GM12865 (cell line): ENCODE measurements at regions not wholly inside any gene's neighbourhood (a gene's known extent, or its start where the extent isn't known, plus 50 kb on each side); places are given as distances from the start of the nearest gene placed in this dataset.

Source experiments
- DNase-seq: peaks from one replicate; pipeline ENCODE4 v3.0.0; 2010; ENCODE audit warnings: low read depth
- H3K4me3 ChIP-seq: 2 replicates; pipeline ENCODE4 v1.5.1; 2011; ENCODE audit warnings: mild to moderate bottlenecking, low read depth, low read length, control low read depth
- TF ChIP-seq, protein P1 (sequence below): IDR thresholded peaks from 2 replicates; pipeline ENCODE4 v1.5.1; 2011; ENCODE audit warnings: low read length, control low read depth, low read depth, inconsistent platforms; ENCODE audit not compliant: insufficient read depth; ENCODE audit errors: missing control alignments

- TF ChIP-seq, protein P1, sequence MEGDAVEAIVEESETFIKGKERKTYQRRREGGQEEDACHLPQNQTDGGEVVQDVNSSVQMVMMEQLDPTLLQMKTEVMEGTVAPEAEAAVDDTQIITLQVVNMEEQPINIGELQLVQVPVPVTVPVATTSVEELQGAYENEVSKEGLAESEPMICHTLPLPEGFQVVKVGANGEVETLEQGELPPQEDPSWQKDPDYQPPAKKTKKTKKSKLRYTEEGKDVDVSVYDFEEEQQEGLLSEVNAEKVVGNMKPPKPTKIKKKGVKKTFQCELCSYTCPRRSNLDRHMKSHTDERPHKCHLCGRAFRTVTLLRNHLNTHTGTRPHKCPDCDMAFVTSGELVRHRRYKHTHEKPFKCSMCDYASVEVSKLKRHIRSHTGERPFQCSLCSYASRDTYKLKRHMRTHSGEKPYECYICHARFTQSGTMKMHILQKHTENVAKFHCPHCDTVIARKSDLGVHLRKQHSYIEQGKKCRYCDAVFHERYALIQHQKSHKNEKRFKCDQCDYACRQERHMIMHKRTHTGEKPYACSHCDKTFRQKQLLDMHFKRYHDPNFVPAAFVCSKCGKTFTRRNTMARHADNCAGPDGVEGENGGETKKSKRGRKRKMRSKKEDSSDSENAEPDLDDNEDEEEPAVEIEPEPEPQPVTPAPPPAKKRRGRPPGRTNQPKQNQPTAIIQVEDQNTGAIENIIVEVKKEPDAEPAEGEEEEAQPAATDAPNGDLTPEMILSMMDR, result no peak
Observed at GRCh38 chr16:60077861-60078260, 1343.7 kb upstream of the GOT2 start.

DNA sequence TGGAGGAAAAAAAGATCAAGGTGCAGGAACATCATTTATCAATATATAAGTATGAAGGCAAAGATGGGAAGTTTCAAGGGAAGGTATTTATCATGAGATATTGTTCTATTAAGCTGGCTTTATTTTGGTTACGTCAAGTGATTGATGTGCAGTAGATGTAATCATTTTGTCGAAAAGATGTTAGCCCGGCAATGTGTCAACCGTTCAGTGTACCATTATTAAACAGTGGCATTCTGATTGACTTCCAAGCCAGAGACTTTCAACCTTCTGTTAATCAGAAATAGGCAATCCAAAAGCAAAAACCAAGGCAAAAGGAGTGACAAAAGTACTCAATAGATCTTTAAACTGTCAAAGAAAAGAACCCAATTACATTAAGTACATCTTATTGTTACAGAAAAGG, 1340.3 kb upstream of the GOT2 start:
- H3K4me3 ChIP-seq, result no peak overlapping the region
- TF ChIP-seq, protein P1, result no peak
- no peak for DNase-seq

More at GRCh38 chr16:60077861-60078260, 1343.7 kb upstream of the GOT2 start:
- DNase-seq, result no peak
- no peak overlapping the region for H3K4me3 ChIP-seq

GRCh38 chr16:60073376-60073775, 1339.3 kb upstream of the GOT2 start:
- DNase-seq, result no peak
- H3K4me3 ChIP-seq, result no peak overlapping the region
- TF ChIP-seq, protein P1, result no peak

GRCh38 chr16:60064026-60064425, 1329.9 kb upstream of the GOT2 start:
- no peak overlapping the region for H3K4me3 ChIP-seq
- TF ChIP-seq, protein P1, result no peak
- no peak for DNase-seq

- no peak for DNase-seq
- H3K4me3 ChIP-seq, result no peak overlapping the region
- TF ChIP-seq, protein P1, result no peak
Observed at GRCh38 chr16:60061396-60061795, 1327.3 kb upstream of the GOT2 start.

DNA sequence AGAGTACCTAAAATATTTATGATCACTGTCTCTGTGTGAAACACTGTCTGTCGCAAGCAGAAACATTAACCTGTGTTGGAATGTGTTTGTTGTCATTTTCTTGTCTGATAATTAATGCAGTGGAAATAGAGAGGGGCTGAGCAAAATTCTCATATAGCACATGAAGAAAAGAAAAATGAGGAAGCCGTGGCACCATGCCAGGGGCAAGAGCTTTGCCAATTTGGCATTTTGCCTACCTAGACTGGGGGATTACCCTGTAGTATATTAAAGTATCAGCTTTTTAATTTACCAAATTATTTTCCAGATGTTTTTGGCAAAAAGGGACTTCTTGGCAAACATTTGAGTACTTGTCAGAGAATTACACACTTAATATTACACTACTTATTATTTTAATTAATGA, 1326.6 kb upstream of the GOT2 start:
- no peak overlapping the region for H3K4me3 ChIP-seq
- DNase-seq, result no peak
- TF ChIP-seq, protein P1, result no peak

DNA sequence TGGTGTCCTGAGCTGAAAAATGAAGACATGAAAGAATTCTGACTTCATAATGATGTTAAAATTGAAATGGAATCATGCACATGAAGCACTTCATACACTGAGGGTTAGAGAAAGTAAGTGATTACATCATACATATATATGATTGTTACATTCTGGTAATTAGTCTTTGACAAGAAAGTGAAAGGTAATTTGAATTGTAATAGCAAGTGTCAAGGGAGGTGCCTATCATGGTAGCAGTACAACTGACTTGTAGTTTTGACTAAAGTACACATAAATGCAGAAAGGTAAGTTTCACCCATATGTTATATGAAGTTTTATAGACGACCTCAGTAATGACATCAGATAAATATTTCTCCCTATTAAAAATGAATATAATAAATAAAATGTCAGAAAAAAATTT, 1325.0 kb upstream of the GOT2 start:
- no peak for DNase-seq
- TF ChIP-seq, protein P1, result no peak
- no peak overlapping the region for H3K4me3 ChIP-seq
